Choroid plexus epithelial cell (primary cell): ENCODE measurements at regions not wholly inside any gene's neighbourhood (a gene's known extent, or its start where the extent isn't known, plus 50 kb on each side); places are given as distances from the start of the nearest gene placed in this dataset.

Experiments
- DNase-seq: peaks from one replicate; pipeline ENCODE4 v3.0.0-alpha.2; 2010; ENCODE audit warnings: low read depth
- H3K4me3 ChIP-seq: 2 replicates; pipeline ENCODE4 v1.5.1; 2011; ENCODE audit warnings: low read depth, mild to moderate bottlenecking, control low read depth, low read length, moderate library complexity
- TF ChIP-seq, protein P1 (sequence below): conservative IDR thresholded peaks from 2 replicates; pipeline ENCODE4 v1.5.1; 2011; ENCODE audit warnings: low read depth, mild to moderate bottlenecking, control low read depth, inconsistent platforms, low read length, moderate library complexity

DNA sequence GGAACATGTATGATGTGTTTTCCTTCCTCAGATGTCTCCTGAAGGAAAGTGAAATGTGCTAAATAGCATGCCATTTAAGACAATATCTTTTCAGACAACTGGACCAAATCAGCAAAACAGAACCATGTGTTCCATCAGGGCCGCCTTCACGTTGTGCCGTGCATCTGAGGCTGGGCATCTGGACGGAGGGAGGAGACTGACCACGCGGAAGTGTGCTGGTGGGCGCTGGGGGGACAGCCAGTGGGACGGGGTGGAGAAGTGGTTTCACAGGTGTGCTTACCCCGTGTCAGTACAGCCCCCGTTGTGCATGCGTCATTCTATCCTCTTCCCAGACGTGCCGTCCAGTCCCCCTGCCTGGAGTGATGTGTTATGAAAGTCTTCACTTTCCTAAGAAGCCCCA lies 342.1 kb upstream of the FAT1 start:
- no peak overlapping the region for H3K4me3 ChIP-seq
- TF ChIP-seq, protein P1, sequence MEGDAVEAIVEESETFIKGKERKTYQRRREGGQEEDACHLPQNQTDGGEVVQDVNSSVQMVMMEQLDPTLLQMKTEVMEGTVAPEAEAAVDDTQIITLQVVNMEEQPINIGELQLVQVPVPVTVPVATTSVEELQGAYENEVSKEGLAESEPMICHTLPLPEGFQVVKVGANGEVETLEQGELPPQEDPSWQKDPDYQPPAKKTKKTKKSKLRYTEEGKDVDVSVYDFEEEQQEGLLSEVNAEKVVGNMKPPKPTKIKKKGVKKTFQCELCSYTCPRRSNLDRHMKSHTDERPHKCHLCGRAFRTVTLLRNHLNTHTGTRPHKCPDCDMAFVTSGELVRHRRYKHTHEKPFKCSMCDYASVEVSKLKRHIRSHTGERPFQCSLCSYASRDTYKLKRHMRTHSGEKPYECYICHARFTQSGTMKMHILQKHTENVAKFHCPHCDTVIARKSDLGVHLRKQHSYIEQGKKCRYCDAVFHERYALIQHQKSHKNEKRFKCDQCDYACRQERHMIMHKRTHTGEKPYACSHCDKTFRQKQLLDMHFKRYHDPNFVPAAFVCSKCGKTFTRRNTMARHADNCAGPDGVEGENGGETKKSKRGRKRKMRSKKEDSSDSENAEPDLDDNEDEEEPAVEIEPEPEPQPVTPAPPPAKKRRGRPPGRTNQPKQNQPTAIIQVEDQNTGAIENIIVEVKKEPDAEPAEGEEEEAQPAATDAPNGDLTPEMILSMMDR: no peak
- no peak for DNase-seq

DNA sequence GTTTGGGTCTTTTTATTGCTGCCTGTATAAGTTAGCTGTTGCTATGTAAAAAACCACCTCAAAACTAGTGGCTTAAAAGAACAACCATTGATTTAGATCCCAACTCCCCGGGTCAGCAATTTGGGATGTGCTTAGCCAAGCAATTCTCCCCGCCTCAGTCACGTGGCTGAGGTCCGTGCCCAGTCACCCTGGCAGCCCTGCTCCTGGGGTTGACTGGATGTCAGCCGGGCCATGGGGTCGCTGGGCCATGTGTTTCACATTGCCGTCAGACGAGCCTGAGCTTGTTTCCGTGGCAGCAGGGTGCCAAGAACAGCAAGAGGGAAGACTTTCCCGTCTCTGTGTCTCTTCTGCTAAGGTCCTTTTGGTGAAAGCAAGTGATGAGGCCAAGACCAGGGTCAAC lies 345.7 kb upstream of the FAT1 start:
- no peak overlapping the region for H3K4me3 ChIP-seq
- DNase-seq: peak; percentile 8
- TF ChIP-seq, protein P1: no peak

DNA sequence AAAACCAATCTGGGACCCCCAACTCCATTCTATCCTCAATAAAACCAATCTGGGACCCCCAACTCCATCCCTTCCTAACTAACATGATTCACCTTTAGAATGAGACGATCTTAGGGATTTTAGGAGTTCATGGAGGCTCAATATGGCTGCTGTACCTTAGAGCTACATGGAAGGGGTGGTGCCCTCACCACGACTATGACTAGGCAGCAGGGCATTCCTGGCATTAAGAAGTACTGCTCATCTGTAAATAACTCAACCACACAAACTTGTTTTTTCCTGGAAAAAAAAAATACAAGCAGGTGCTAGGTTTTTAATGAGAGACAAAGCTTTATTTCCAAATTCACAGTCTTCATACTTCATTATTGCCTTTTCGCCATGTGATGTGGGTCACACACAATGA lies 346.5 kb upstream of the FAT1 start:
- TF ChIP-seq, protein P1: no peak
- no peak for DNase-seq

DNA sequence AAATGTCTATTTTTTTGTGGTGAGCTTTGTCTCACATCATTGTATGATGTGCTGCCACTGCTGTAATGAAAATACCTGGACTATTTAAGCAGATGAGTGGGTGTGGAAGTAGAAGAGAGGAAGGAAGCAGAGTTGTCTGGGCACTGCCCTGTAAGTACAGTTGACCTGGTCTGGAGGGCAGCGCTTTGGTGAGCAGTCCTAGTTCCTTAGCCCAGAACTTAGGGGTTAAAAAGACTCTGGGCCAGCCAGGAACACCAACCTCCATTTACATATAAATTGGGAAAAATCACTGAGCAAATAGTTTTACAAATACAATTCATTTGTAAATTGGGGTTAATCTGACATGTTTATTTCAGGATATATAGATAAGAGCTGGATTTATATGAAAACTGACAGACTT lies 347.1 kb upstream of the FAT1 start:
- no peak for DNase-seq
- TF ChIP-seq, protein P1: no peak

More for the DNA sequence above, 346.5 kb upstream of the FAT1 start:
- no peak overlapping the region for H3K4me3 ChIP-seq

DNA sequence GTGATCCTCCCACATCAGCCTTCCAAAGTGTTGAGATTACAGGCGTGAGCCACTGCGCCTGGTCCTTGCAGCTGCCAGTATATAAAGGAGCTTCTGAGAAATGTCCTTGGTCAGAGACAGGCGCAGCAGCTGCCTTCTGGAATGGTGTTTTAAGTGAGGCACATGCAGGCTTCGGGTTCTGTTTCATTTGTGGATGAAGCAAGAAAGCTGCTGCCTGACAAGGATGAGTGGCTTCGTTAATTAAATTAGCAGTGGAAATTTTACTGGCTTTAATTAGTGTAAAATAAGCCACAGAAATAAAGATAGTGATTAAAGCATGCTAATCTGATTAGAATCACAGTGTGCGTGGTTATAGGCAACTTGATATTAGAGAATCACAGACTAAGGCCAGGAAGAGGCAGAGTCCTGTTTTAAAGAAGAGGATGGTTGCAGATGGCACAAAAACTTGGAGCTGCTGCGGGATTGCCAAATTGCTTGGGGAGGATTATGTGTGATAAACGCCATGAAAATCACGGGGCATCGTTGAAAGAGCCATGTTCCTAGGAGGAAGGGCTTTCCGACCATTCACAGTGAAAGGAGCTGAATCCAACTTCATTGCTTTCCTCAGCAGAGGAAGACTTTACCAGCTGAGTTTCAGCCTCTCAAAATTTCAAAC lies 348.4 kb upstream of the FAT1 start:
- no peak for DNase-seq
- H3K4me3 ChIP-seq: no peak overlapping the region
- TF ChIP-seq, protein P1: no peak

More for the DNA sequence above, 347.1 kb upstream of the FAT1 start:
- H3K4me3 ChIP-seq: no peak overlapping the region

DNA sequence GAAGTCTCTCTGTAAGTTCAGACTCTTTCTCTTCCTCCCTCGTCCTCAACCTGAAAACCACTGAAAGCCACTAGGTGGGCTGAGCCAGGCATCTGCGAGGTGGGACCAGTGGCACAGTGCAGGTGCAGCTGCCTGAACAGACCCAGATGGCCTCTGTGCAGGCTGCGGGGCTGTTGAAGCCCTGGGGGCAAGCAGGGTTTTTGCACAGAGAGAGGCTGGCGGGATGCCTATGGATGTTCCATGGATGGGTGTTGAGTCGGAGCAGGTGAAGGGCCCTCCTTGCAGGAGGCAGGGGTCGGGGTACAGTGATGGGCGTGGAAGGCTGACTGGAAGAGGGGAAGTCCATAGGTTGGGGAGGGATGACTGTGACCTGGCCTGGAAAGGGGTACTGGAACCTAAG lies 350.2 kb upstream of the FAT1 start:
- TF ChIP-seq, protein P1: no peak
- no peak for DNase-seq
- no peak overlapping the region for H3K4me3 ChIP-seq

DNA sequence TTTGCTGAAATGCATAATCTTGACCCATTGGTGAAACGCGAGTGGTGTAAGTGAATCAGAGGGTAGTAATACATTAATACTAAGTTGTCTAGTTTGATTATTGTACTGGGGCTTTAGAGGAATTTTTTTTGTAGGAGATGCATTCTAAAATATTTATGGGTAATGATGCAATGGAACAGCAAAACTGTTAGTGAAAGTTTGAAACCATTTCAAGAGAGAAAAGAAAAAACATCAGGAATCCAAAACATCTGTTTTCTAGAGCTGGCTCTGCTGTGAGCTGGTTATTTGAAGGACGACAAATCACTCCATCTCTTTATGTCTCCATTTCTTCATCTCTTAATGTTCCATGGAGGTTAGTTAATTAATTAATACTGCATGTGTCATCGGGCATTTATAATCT lies 351.9 kb upstream of the FAT1 start:
- no peak overlapping the region for H3K4me3 ChIP-seq
- no peak for DNase-seq
- TF ChIP-seq, protein P1: no peak
